ENCODE measurements at regions not wholly inside any gene's neighbourhood (a gene's known extent, or its start where the extent isn't known, plus 50 kb on each side); places are given as distances from the start of the nearest gene placed in this dataset.

- no peak for TF ChIP-seq POLR2A (IDR thresholded peaks at IDR 0.05)
- TF ChIP-seq, protein P1, sequence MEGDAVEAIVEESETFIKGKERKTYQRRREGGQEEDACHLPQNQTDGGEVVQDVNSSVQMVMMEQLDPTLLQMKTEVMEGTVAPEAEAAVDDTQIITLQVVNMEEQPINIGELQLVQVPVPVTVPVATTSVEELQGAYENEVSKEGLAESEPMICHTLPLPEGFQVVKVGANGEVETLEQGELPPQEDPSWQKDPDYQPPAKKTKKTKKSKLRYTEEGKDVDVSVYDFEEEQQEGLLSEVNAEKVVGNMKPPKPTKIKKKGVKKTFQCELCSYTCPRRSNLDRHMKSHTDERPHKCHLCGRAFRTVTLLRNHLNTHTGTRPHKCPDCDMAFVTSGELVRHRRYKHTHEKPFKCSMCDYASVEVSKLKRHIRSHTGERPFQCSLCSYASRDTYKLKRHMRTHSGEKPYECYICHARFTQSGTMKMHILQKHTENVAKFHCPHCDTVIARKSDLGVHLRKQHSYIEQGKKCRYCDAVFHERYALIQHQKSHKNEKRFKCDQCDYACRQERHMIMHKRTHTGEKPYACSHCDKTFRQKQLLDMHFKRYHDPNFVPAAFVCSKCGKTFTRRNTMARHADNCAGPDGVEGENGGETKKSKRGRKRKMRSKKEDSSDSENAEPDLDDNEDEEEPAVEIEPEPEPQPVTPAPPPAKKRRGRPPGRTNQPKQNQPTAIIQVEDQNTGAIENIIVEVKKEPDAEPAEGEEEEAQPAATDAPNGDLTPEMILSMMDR (IDR thresholded peaks at IDR 0.05), result no peak
These were observed 82.2 kb downstream of the RPS6KA4 start for GRCh38 chr11:64441127-64441526.
